ENCODE measurements at regions not wholly inside any gene's neighbourhood (a gene's known extent, or its start where the extent isn't known, plus 50 kb on each side); places are given as distances from the start of the nearest gene placed in this dataset.

DNA sequence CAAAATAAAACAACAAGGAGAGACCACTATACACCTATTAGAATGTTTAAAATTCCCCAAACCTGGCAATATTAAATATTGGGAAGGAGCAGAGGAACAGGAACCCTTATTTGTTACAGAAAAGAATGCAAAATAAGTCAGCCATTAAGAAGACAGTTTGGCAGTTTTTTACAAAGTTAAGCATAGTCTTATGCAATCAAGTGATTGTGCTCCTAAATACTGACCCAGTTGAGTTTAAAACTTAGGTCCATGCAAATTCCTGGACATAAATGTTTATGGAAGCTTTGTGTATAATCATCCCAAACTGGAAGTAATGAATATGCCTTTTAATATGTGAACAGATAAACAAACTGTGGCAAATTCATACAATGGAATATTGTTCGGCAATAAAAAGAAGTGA is 72.9 kb upstream of the RGS4 start:
- no peak for FAIRE-seq
- H3K27ac ChIP-seq (ENCODE audit: low read depth in 2 of 2, low read length in 2 of 2): no peak overlapping the region
- TF ChIP-seq, protein P1, sequence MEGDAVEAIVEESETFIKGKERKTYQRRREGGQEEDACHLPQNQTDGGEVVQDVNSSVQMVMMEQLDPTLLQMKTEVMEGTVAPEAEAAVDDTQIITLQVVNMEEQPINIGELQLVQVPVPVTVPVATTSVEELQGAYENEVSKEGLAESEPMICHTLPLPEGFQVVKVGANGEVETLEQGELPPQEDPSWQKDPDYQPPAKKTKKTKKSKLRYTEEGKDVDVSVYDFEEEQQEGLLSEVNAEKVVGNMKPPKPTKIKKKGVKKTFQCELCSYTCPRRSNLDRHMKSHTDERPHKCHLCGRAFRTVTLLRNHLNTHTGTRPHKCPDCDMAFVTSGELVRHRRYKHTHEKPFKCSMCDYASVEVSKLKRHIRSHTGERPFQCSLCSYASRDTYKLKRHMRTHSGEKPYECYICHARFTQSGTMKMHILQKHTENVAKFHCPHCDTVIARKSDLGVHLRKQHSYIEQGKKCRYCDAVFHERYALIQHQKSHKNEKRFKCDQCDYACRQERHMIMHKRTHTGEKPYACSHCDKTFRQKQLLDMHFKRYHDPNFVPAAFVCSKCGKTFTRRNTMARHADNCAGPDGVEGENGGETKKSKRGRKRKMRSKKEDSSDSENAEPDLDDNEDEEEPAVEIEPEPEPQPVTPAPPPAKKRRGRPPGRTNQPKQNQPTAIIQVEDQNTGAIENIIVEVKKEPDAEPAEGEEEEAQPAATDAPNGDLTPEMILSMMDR (IDR thresholded peaks at IDR 0.05; ENCODE audit: borderline replicate concordance, extremely low read depth, insufficient read depth): no peak
- no peaks in the 10 kb centered on the region for H3K4me1 ChIP-seq (ENCODE audit: control insufficient read depth in 2 of 3, insufficient read depth in 2 of 3, low read depth in 1 of 3, low read length in 3 of 3)
- H3K9me3 ChIP-seq (ENCODE audit: control insufficient read depth in 2 of 3, insufficient read depth in 1 of 3, low read length in 3 of 3): no peaks in the 10 kb centered on the region
- H3K36me3 ChIP-seq (ENCODE audit: control insufficient read depth in 2 of 3, insufficient read depth in 3 of 3, low read length in 3 of 3): no peaks in the 10 kb centered on the region
- no peak overlapping the region for H3K4me3 ChIP-seq (ENCODE audit: low read length in 3 of 3)
- intact Hi-C loops (cut with DNase I): no loop called here
- no peak for DNase-seq
- no peak overlapping the region for H3K9ac ChIP-seq (ENCODE audit: low read length in 3 of 3)
- H3K27me3 ChIP-seq (ENCODE audit: control insufficient read depth, insufficient read depth, low read length): no peaks in the 10 kb centered on the region

DNA sequence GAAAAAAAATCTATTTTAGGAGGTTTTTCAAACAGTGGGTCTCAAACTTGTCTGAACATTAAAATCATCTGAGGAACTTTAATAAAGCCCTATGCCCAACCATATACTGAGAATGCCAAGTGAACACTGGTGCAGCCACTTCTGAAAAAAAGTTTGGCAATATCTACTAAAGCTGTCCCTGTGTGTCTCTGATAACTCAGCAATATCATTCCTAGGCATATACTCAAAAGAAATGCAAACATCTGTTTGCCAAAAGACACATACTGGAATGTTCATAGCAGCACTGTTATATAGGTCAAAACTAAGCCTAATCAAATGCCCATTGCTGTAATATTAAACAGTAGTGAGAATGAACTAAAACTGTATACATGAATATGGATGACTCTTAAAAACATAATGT is 74.2 kb upstream of the RGS4 start:
- FAIRE-seq (no peak), DNase-seq (no peak)
- Histone ChIP-seq H3K4me3 (ENCODE audit: low read length in 3 of 3) (no peak overlapping the region), H3K27ac (ENCODE audit: low read depth in 2 of 2, low read length in 2 of 2) (no peak overlapping the region), H3K9me3 (ENCODE audit: control insufficient read depth in 2 of 3, insufficient read depth in 1 of 3, low read length in 3 of 3) (no peaks in the 10 kb centered on the region), H3K36me3 (ENCODE audit: control insufficient read depth in 2 of 3, insufficient read depth in 3 of 3, low read length in 3 of 3) (no peaks in the 10 kb centered on the region), H3K27me3 (ENCODE audit: control insufficient read depth, insufficient read depth, low read length) (no peaks in the 10 kb centered on the region), H3K4me1 (ENCODE audit: control insufficient read depth in 2 of 3, insufficient read depth in 2 of 3, low read depth in 1 of 3, low read length in 3 of 3) (no peaks in the 10 kb centered on the region), H3K9ac (ENCODE audit: low read length in 3 of 3) (no peak overlapping the region)
- intact Hi-C loops (cut with DNase I): no loop called here
- TF ChIP-seq, protein P1 (IDR thresholded peaks at IDR 0.05; ENCODE audit: borderline replicate concordance, extremely low read depth, insufficient read depth): no peak

DNA sequence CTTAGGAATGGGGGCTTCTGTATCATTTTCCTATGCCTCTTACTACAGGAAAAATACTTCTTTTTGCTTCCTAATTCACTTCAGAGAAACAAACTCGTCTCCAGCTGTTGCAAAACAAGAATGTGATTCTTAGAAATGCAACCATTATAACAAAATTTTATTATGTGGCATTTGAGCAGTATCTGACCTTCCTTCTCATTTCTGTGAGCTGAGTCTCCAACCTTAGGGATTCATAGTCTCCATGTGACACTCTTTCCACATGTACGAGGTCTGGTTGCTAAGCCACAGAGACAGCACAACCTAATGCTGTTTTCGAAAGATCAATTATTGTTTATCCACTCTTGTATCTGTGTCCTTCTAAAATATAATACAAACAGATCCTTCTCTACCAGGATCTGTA is 75.3 kb upstream of the RGS4 start:
- FAIRE-seq (no peak), DNase-seq (no peak)
- TF ChIP-seq, protein P1 (IDR thresholded peaks at IDR 0.05; ENCODE audit: borderline replicate concordance, extremely low read depth, insufficient read depth): no peak
- Histone ChIP-seq H3K4me1 (ENCODE audit: control insufficient read depth in 2 of 3, insufficient read depth in 2 of 3, low read depth in 1 of 3, low read length in 3 of 3) (no peaks in the 10 kb centered on the region), H3K9me3 (ENCODE audit: control insufficient read depth in 2 of 3, insufficient read depth in 1 of 3, low read length in 3 of 3) (no peaks in the 10 kb centered on the region), H3K27ac (ENCODE audit: low read depth in 2 of 2, low read length in 2 of 2) (no peak overlapping the region), H3K27me3 (ENCODE audit: control insufficient read depth, insufficient read depth, low read length) (no peaks in the 10 kb centered on the region), H3K9ac (ENCODE audit: low read length in 3 of 3) (no peak overlapping the region), H3K36me3 (ENCODE audit: control insufficient read depth in 2 of 3, insufficient read depth in 3 of 3, low read length in 3 of 3) (no peaks in the 10 kb centered on the region), H3K4me3 (ENCODE audit: low read length in 3 of 3) (no peak overlapping the region)
- intact Hi-C loops (cut with DNase I): no loop called here

DNA sequence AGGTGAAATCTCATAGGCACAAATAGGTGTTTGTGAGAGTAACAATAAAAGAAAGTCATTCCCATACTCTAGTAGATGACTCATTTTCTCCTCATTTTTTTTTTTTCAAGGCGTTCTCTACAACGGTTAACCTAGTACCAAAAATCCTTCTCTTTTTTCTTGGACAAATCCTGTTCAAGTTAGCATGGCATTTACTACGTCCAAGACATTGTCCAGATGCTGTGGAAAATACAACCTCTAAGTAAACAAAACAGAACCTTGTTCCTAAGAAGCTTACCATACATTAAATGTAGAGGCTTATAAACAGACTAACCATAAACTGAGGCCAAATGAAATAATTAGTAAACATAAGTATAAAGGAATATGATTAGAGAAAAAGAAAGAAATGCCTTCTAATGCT is 76.2 kb upstream of the RGS4 start:
- no peaks in the 10 kb centered on the region for H3K9me3 ChIP-seq (ENCODE audit: control insufficient read depth in 2 of 3, insufficient read depth in 1 of 3, low read length in 3 of 3)
- no peaks in the 10 kb centered on the region for H3K27me3 ChIP-seq (ENCODE audit: control insufficient read depth, insufficient read depth, low read length)
- DNase-seq (no peak), FAIRE-seq (no peak)
- H3K4me1 ChIP-seq (ENCODE audit: control insufficient read depth in 2 of 3, insufficient read depth in 2 of 3, low read depth in 1 of 3, low read length in 3 of 3): no peaks in the 10 kb centered on the region
- no peak overlapping the region for H3K4me3 ChIP-seq (ENCODE audit: low read length in 3 of 3)
- TF ChIP-seq, protein P1 (IDR thresholded peaks at IDR 0.05; ENCODE audit: borderline replicate concordance, extremely low read depth, insufficient read depth): no peak
- H3K36me3 ChIP-seq (ENCODE audit: control insufficient read depth in 2 of 3, insufficient read depth in 3 of 3, low read length in 3 of 3): no peaks in the 10 kb centered on the region
- no peak overlapping the region for H3K9ac ChIP-seq (ENCODE audit: low read length in 3 of 3)
- H3K27ac ChIP-seq (ENCODE audit: low read depth in 2 of 2, low read length in 2 of 2): no peak overlapping the region
- intact Hi-C loops (cut with DNase I): no loop called here
